GM23248 (cell line): ENCODE measurements at regions not wholly inside any gene's neighbourhood (a gene's known extent, or its start where the extent isn't known, plus 50 kb on each side); places are given as distances from the start of the nearest gene placed in this dataset.

ENCODE experiments used
- DNase-seq: peaks from one replicate; pipeline ENCODE4 v3.0.0-alpha.2; 2015
- H2AFZ ChIP-seq: fragments of 200-600 bp; sonication (generic); 2 replicates; pipeline ENCODE4 v1.6.1; 2016; ENCODE audit warnings: antibody characterized with exemption
- H3F3A ChIP-seq: fragments of 200-600 bp; sonication (generic); 2 replicates; pipeline ENCODE4 v1.6.1; 2016; ENCODE audit warnings: mild to moderate bottlenecking, antibody characterized with exemption, mixed run types; ENCODE audit not compliant: insufficient read depth
- H3K27ac ChIP-seq: fragments of 200-600 bp; sonication (generic); 2 replicates; pipeline ENCODE4 v1.5.1; 2016; ENCODE audit warnings: mild to moderate bottlenecking
- H3K27me3 ChIP-seq: fragments of 200-600 bp; sonication (generic); replicated peaks from 2 replicates; pipeline ENCODE4 v1.6.1; 2016; ENCODE audit warnings: mild to moderate bottlenecking; ENCODE audit not compliant: insufficient read depth
- H3K36me3 ChIP-seq: fragments of 200-600 bp; sonication (generic); 2 replicates; pipeline ENCODE4 v1.6.1; 2016; ENCODE audit warnings: low read depth, mild to moderate bottlenecking
- H3K4me1 ChIP-seq: fragments of 200-600 bp; sonication (generic); 2 replicates; pipeline ENCODE4 v1.6.1; 2016; ENCODE audit warnings: mild to moderate bottlenecking; ENCODE audit not compliant: insufficient read depth
- H3K4me2 ChIP-seq: fragments of 200-600 bp; sonication (generic); one replicate; pipeline ENCODE4 v1.6.1; 2016; ENCODE audit warnings: mild to moderate bottlenecking; ENCODE audit not compliant: unreplicated experiment
- H3K4me3 ChIP-seq: fragments of 200-600 bp; sonication (generic); 2 replicates; pipeline ENCODE4 v1.5.1; 2016; ENCODE audit warnings: mild to moderate bottlenecking
- H3K79me2 ChIP-seq: fragments of 200-600 bp; sonication (generic); 2 replicates; pipeline ENCODE4 v1.6.1; 2016; ENCODE audit warnings: mild to moderate bottlenecking; ENCODE audit not compliant: insufficient read depth
- H3K9ac ChIP-seq: fragments of 200-600 bp; sonication (generic); 2 replicates; pipeline ENCODE4 v1.6.1; 2016; ENCODE audit warnings: mild to moderate bottlenecking
- H3K9me2 ChIP-seq: fragments of 200-600 bp; sonication (generic); 2 replicates; pipeline ENCODE4 v1.6.1; 2016; ENCODE audit warnings: mixed run types, mild to moderate bottlenecking, moderate library complexity; ENCODE audit not compliant: insufficient read depth
- H3K9me3 ChIP-seq: fragments of 200-600 bp; sonication (generic); one replicate; pipeline ENCODE4 v1.6.1; 2017; ENCODE audit warnings: low read depth
- H4K20me1 ChIP-seq: fragments of 200-600 bp; sonication (generic); 2 replicates; pipeline ENCODE4 v1.6.0; 2016; ENCODE audit not compliant: insufficient read depth
- EZH2 ChIP-seq: fragments of 200-600 bp; sonication (generic); IDR thresholded peaks from 2 replicates; pipeline ENCODE4 v1.6.1; 2018; ENCODE audit warnings: antibody characterized with exemption, mild to moderate bottlenecking; ENCODE audit not compliant: insufficient read depth, poor library complexity, severe bottlenecking
- EZH2phosphoT487 ChIP-seq: fragments of 200-600 bp; sonication (generic); IDR thresholded peaks from 2 replicates; pipeline ENCODE4 v1.6.1; 2018; ENCODE audit warnings: antibody characterized with exemption, moderate library complexity, mild to moderate bottlenecking, low read depth; ENCODE audit not compliant: insufficient read depth
- WGBS, 2 experiments: methylation state at CpG; one replicate each; pipeline ENCODE4 v1.1.6; 2015 to 2017; ENCODE audit warnings: low lambda C conversion rate in 2 of 2, low coverage in 1 of 2; ENCODE audit errors: missing lambda C conversion rate in 2 of 2; 5-methylcytosine and 5-hydroxymethylcytosine counted together
- in situ Hi-C: fragments of 300-500 bp; cut with MboI; formaldehyde crosslinking; loops from 2 replicates; pipeline ENCODE4 v1.15.0; 2020

- H3K27me3 ChIP-seq: no peaks in the 10 kb centered on the region
- in situ Hi-C loops: no loop called here
- no peaks in the 10 kb centered on the region for H3K36me3 ChIP-seq
- no peaks in the 10 kb centered on the region for H3K79me2 ChIP-seq
- H3K4me1 ChIP-seq: peaks cover 40% of the 10 kb centered on the region
- no peak overlapping the region for H3K9ac ChIP-seq
- TF ChIP-seq EZH2phosphoT487 (no peak), EZH2 (no peak)
- no peaks in the 10 kb centered on the region for H3K9me3 ChIP-seq
- 43 to 46% methylated on average over 5 of the region's 5 CpGs for WGBS, 2 experiments
- peak overlapping the region; percentile 49 for H3K4me2 ChIP-seq
- DNase-seq: peak; percentile 71
- H3K9me2 ChIP-seq: no peaks in the 10 kb centered on the region; the same call in 1 of the 2 replicates
- peak overlapping the region; percentile 45 for H3K27ac ChIP-seq
- no peaks in the 10 kb centered on the region for H4K20me1 ChIP-seq
- H3K4me3 ChIP-seq: no peak overlapping the region
- H2AFZ ChIP-seq: peak overlapping the region; percentile 33; the same call in 1 of the 2 replicates
- peaks cover 27% of the 10 kb centered on the region for H3F3A ChIP-seq
These were observed 656.9 kb upstream of the MIR17HG start for GRCh38 chr13:90690458-90691080.

GRCh38 chr13:90696254-90696653 lies 651.2 kb upstream of the MIR17HG start:
- DNase-seq: peak; percentile 88
- Histone ChIP-seq H3K9me3 (no peaks in the 10 kb centered on the region), H2AFZ (peak overlapping the region; percentile 66), H3K4me3 (no peak overlapping the region), H3K36me3 (no peaks in the 10 kb centered on the region), H3K9me2 (no peaks in the 10 kb centered on the region), H3F3A (peaks cover 24% of the 10 kb centered on the region), H4K20me1 (no peaks in the 10 kb centered on the region), H3K79me2 (no peaks in the 10 kb centered on the region), H3K9ac (no peak overlapping the region), H3K27ac (peak overlapping the region; percentile 73), H3K4me1 (peaks cover 22% of the 10 kb centered on the region), H3K4me2 (peak overlapping the region; percentile 6), H3K27me3 (no peaks in the 10 kb centered on the region)
- no peak for TF ChIP-seq EZH2
- no peak for TF ChIP-seq EZH2phosphoT487
- 72 to 85% methylated on average over 1 of the region's 1 CpG for WGBS, 2 experiments
- in situ Hi-C loops: no loop called here

- H3K9ac ChIP-seq: no peak overlapping the region
These were observed 650.8 kb upstream of the MIR17HG start for GRCh38 chr13:90696656-90697055.

GRCh38 chr13:90700340-90700739 lies 647.1 kb upstream of the MIR17HG start:
- H4K20me1 ChIP-seq: no peaks in the 10 kb centered on the region
- H3F3A ChIP-seq: peaks cover 14% of the 10 kb centered on the region
- peaks cover 15% of the 10 kb centered on the region for H3K4me1 ChIP-seq
- H3K4me2 ChIP-seq: no peak overlapping the region
- no peak overlapping the region for H2AFZ ChIP-seq
- no peak overlapping the region for H3K4me3 ChIP-seq
- no peaks in the 10 kb centered on the region for H3K36me3 ChIP-seq
- WGBS, 2 experiments: 54 to 100% methylated on average over 1 of the region's 1 CpG
- no peak overlapping the region for H3K27ac ChIP-seq
- no peak overlapping the region for H3K9ac ChIP-seq
- TF ChIP-seq EZH2phosphoT487 (no peak), EZH2 (no peak)
- H3K9me2 ChIP-seq: no peaks in the 10 kb centered on the region
- DNase-seq: no peak
- in situ Hi-C loops: no loop called here
- H3K79me2 ChIP-seq: no peaks in the 10 kb centered on the region
- no peaks in the 10 kb centered on the region for H3K9me3 ChIP-seq
- H3K27me3 ChIP-seq: no peaks in the 10 kb centered on the region

More at GRCh38 chr13:90696656-90697055, 650.8 kb upstream of the MIR17HG start:
- peak overlapping the region; percentile 6 for H3K4me2 ChIP-seq
- H3K36me3 ChIP-seq: no peaks in the 10 kb centered on the region
- no peak for TF ChIP-seq EZH2phosphoT487
- TF ChIP-seq EZH2: no peak
- H3K4me1 ChIP-seq: peaks cover 18% of the 10 kb centered on the region
- H3K27ac ChIP-seq: peak overlapping the region; percentile 73
- H3K9me3 ChIP-seq: no peaks in the 10 kb centered on the region
- 87 to 93% methylated on average over 5 of the region's 5 CpGs for WGBS, 2 experiments
- no peaks in the 10 kb centered on the region for H3K79me2 ChIP-seq
- H3F3A ChIP-seq: peaks cover 20% of the 10 kb centered on the region
- no peaks in the 10 kb centered on the region for H3K27me3 ChIP-seq
- no peaks in the 10 kb centered on the region for H4K20me1 ChIP-seq
- no peak overlapping the region for H3K4me3 ChIP-seq
- H2AFZ ChIP-seq: peak overlapping the region; percentile 66
- no peaks in the 10 kb centered on the region for H3K9me2 ChIP-seq
- in situ Hi-C loops: no loop called here
- DNase-seq: peak; percentile 28

GRCh38 chr13:90701264-90701663 lies 646.2 kb upstream of the MIR17HG start:
- Histone ChIP-seq H2AFZ (no peak overlapping the region), H3F3A (peaks cover 12% of the 10 kb centered on the region), H3K27ac (no peak overlapping the region), H3K36me3 (no peaks in the 10 kb centered on the region), H3K9me2 (no peaks in the 10 kb centered on the region), H3K79me2 (no peaks in the 10 kb centered on the region), H3K4me1 (peaks cover 9% of the 10 kb centered on the region), H4K20me1 (no peaks in the 10 kb centered on the region), H3K4me3 (no peak overlapping the region), H3K4me2 (no peak overlapping the region), H3K9ac (no peak overlapping the region), H3K9me3 (no peaks in the 10 kb centered on the region), H3K27me3 (no peaks in the 10 kb centered on the region)
- WGBS, 2 experiments: 71 to 75% methylated on average over 2 of the region's 2 CpGs
- in situ Hi-C loops: no loop called here
- TF ChIP-seq EZH2phosphoT487: no peak
- no peak for DNase-seq
